CD4-positive, alpha-beta T cell treated with Interleukin-1 beta for 1 hour (primary cell): ENCODE measurements at regions not wholly inside any gene's neighbourhood (a gene's known extent, or its start where the extent isn't known, plus 50 kb on each side); places are given as distances from the start of the nearest gene placed in this dataset.
"Not testable (repeated sequence)": the region's sequence is repeated elsewhere in the genome, so short reads cannot be mapped to it uniquely, and the experiment has no call there.

Experiments
- DNase-seq, 2 donors: peaks; one replicate each; pipeline ENCODE4 v3.0.0-alpha.2; 2020 to 2022

GRCh38 chr2:219844401-219845091 lies 217.1 kb downstream of the SLC4A3 start:
- no peak for DNase-seq

- no peak for DNase-seq
Observed at GRCh38 chr2:219848882-219849281, 221.5 kb downstream of the SLC4A3 start.

GRCh38 chr2:219851169-219851568 lies 223.7 kb downstream of the SLC4A3 start:
- no peak for DNase-seq

GRCh38 chr2:219851801-219852481 lies 224.5 kb downstream of the SLC4A3 start:
- DNase-seq: no peak

DNA sequence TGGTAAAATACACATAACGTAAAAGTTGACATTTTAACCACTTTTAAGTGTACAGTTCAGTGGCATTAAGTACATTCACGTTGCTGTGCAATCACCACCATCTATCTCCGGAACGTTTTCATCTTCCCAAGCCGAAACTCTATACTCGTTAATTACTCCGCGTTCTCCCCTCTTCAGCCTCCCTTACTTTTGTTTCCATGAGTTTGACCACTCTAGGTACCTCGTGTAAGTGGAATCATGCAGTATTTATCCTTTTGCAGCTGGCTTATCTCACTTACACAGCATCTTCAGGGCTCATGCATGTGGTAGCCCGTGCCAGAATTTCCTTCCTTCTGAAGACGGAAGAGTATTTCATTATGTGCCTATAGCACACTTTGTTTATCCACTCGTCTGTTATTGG lies 225.2 kb downstream of the SLC4A3 start:
- DNase-seq: no peak

DNA sequence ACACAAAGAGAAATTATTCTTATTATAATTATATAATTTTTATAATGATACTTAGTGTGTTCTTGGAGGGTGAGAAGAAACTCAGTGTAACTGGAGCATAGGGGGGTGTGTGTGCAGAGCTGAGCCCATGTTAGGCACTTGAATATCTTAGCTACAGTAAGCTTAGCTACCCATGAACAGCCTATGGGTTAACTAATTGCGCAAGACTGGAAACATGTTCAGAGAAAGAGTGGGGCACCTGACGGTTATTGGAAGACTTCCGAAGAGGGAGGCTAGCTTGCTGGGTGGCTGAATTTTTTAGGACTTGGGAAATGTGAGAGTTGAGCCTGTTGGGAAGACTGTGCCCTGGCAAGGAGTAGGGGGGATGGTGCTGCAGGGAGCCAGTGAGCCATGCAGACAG lies 229.2 kb downstream of the SLC4A3 start:
- DNase-seq: no peak

GRCh38 chr2:219857751-219858150 lies 230.3 kb downstream of the SLC4A3 start:
- no peak for DNase-seq

DNA sequence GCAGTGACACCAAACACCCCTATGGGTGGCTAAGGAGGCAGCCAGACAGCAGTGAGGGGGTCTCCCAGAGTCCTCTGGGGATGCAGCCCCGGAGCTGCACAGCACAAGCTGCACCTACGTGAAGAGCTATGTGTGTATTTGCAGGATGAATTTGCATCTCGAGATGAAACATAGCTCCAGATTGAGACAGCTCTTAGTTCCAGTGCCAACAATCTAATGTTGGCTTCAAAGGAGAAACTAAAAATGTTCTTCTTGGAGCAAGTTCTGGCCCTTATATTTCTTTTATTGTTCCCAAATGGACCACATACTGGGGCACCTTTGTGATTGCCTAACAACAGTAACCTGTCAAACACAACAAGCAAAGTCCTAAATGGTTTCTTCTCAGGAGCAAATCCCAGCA lies 233.9 kb downstream of the SLC4A3 start:
- no peak for DNase-seq

DNA sequence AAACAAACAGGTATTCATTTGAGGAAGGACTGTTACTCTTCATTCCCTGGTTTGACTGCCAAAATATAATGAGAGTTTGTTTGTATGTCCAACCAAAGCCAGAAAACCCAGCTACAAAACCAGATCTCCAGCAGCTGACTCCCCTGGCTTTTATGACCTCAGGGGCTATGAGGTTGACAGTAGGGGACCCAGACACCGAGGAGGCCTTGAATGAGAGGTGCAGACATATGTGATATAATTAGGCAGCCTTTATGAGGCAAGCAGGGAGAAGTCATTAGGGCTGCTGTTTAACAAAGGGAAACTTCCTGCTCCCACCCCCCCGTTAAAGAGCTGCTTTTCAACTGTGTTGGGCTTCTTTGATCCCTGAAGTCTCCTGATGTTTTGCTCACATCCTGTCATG lies 236.7 kb downstream of the SLC4A3 start:
- DNase-seq: no peak

DNA sequence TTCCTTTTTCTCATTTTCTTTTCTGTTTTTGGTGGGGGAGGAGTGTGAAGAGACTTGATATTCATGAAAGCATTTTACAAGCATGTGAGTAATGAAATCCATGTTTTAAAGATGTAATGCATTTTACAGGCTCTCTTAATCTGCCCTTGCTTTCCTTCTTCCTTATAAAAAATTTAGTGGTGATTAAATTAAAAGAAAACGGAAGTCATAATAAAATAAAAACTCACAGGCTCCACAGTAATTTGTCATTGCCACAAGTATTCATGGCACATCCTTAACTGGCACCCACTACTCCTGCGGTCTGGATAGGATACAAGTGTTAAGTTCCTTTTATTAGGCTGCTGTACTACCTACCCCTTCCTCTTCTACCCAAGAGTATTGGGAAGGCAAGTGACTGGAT lies 241.2 kb downstream of the SLC4A3 start:
- DNase-seq: no peak

DNA sequence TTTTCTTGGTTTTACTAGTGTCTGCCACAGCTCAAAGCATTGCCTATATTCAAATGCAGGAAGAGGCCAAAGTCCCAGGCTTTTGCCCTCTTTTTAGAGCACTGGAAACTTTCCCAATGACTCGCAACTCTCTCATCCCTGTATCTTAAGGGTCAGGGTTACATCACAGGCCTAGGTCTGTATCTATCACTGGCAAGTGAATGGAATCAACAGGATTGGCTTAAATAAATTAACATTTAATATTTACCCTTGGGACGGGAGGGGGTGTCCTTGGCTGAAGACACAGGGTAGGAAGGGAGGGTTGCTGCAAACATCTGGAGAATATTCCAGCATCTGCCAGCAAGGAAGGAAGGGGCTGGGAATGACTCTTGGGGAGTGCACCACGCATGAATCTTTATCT lies 242.6 kb downstream of the SLC4A3 start:
- DNase-seq: no peak

DNA sequence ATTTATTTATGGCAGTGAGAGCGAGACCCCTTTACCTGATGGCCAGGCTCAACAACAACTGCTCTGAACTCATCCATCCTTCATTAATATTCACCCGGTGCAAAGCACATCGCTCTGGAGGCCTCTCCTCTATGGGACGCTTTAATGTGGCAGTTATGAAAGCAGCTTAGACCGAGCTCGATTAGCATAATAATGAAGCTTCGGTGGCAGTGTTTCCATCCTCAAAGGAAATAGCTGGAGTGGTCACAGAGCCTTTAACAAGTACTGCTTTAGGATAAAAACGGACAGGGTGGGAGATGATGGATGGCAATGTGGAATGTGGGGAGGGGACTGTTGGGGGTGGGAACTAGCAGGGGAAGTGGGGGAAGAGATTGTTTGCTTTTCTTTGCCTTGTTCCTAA lies 243.9 kb downstream of the SLC4A3 start:
- no peak for DNase-seq

GRCh38 chr2:219875036-219875435 lies 247.6 kb downstream of the SLC4A3 start:
- DNase-seq: no peak

- not testable (repeated sequence) for DNase-seq
Observed at GRCh38 chr2:219875986-219876385, 248.6 kb downstream of the SLC4A3 start.

- DNase-seq: no peak
Observed at GRCh38 chr2:219876931-219877330, 249.5 kb downstream of the SLC4A3 start.

- DNase-seq: no peak
Observed at GRCh38 chr2:219877728-219878127, 250.3 kb downstream of the SLC4A3 start.

DNA sequence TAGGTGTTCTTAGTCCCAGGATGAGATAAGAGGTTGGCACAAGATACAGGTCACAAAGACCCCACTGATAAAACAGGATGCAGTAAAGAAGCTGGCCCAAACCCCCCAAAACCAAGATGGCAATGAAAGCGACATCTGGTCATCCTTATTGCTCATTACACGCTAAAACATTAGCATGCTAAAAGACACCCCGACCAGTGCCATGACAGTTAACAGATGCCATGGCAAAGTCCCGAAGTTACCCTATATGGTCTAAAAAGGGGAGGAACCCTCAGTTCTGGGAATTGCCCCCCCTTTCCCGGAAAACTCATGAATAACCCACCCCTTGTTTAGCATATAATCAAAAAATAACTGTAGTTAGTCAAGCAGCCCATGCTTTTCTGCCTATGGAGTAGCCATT lies 251.1 kb downstream of the SLC4A3 start:
- DNase-seq: no peak

- DNase-seq: no peak
Observed at GRCh38 chr2:219881851-219882250, 254.4 kb downstream of the SLC4A3 start.

GRCh38 chr2:219886615-219887014 lies 259.2 kb downstream of the SLC4A3 start:
- DNase-seq: no peak

GRCh38 chr2:219887870-219888269 lies 260.4 kb downstream of the SLC4A3 start:
- DNase-seq: no peak

- no peak for DNase-seq
Observed at GRCh38 chr2:219893541-219893940, 266.1 kb downstream of the SLC4A3 start.

DNA sequence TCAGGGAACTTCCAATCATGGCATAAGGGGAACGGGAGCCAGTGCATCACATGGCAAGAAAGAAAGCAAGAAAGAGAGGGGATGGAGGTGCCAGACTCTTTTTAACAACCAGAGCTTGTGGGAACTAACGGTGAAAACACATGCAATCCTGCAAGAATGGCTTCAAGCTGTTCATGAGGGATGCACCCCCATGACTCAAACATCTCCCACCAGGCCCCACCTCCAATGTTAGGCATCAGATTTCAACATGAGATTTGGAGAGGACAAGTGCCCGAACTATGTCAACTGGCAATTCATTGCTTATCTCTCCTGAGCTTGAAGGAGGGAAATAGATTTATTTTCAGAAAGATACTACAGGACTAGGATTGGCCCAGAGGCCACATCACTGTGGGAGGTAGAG lies 270.0 kb downstream of the SLC4A3 start:
- no peak for DNase-seq

DNA sequence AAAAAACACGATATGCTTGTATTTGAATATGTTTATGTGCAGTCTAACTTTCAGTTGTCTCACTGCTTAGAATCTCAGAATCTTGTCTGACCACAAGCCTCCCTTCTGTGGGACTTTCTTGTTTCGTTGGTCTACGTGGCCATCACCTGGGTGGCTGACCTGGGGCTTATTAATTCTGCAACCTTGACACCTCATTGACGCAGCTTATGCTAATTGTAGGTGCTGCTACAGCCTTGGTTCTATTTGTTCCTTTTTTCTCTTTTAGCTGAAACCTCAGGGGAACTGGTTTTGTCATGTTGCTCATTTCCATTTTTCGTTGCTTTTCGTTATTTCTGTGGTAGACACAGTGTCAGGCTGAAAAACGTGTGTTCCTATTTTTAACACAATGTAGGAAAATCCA lies 273.7 kb downstream of the SLC4A3 start:
- no peak for DNase-seq

DNA sequence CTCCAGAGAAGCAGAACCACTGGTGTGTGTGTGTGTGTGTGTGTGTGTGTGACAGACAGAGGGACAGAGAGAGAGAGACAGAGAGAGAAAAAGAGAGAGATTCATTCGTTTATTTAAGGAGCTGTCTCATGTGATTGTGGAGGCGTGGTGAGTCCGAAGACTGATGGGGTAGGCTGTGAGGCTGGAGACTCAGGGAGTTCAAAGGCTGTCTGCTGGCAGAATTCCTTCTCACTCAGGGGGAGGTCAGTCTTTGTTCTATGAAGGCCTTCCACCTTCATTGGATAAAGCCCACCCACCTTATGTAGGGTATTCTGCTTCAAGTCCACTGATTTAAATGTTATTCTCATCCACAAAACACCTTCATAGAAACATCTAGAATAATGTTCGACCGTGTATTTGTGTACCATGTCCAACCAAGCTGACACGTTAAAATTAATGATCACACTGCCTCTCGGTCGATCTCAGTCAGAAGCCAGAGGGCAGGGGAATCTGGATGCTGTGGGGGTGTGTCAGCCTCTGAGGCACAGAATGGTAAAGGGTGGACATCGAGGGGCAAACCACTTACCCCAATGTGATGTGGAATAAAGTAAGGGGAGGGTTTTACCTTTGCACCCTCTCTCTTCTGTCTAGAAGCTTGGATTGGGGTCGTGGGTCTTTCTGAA lies 275.6 kb downstream of the SLC4A3 start:
- DNase-seq: no peak
